PC-3 (cell line): ENCODE measurements at regions not wholly inside any gene's neighbourhood (a gene's known extent, or its start where the extent isn't known, plus 50 kb on each side); places are given as distances from the start of the nearest gene placed in this dataset.

Experiments used
- ATAC-seq: fragments of 200-7000 bp; cut with Tn5 transposase; 2 replicates; pipeline ENCODE4 v1.9.1; 2020; ENCODE audit warnings: mild to moderate bottlenecking, moderate library complexity
- BruUV-seq: library from RNA; stranded (reverse); fragments of 400-500 nt; replicated peaks from 2 replicates; lab custom pipeline; 2021; lab: Mats Ljungman, UMichigan
- CTCF ChIA-PET: fragments of 300-600 bp; sonication (Branson Sonifier 250); formaldehyde crosslinking; loops from one replicate; lab custom pipeline; 2022; ENCODE audit warnings: antibody characterized with exemption; lab: Charles Lee
- POLR2A ChIA-PET: fragments of 300-600 bp; sonication (Branson Sonifier 250); formaldehyde crosslinking; loops from one replicate; lab custom pipeline; 2022; ENCODE audit warnings: antibody characterized with exemption; ENCODE audit not compliant: unreplicated experiment; lab: Charles Lee
- DNase-seq: peaks from one replicate; pipeline ENCODE4 v3.0.0-alpha.2; 2015
- H2AFZ ChIP-seq: fragments of 300-600 bp; sonication (generic); 2 replicates; pipeline ENCODE4 v1.6.0; 2016; ENCODE audit warnings: antibody characterized with exemption, low read length
- H3F3A ChIP-seq: fragments of 300-600 bp; sonication (generic); one replicate; pipeline ENCODE4 v1.6.0; 2017; ENCODE audit warnings: antibody characterized with exemption, low read length, control low read depth, mild to moderate bottlenecking; ENCODE audit not compliant: unreplicated experiment
- H3K27ac ChIP-seq: fragments of 300-600 bp; sonication (generic); 2 replicates; pipeline ENCODE4 v1.5.1; 2016; ENCODE audit warnings: mild to moderate bottlenecking, low read length
- H3K27me3 ChIP-seq: fragments of 300-600 bp; sonication (generic); 2 replicates; pipeline ENCODE4 v1.6.1; 2016; ENCODE audit warnings: low read length, mixed read lengths
- H3K36me3 ChIP-seq: fragments of 300-600 bp; sonication (generic); 2 replicates; pipeline ENCODE4 v1.6.1; 2016; ENCODE audit warnings: low read depth, mixed run types, low read length, mixed read lengths
- H3K4me1 ChIP-seq: fragments of 300-600 bp; sonication (generic); 2 replicates; pipeline ENCODE4 v1.5.1; 2016; ENCODE audit warnings: low read length; ENCODE audit not compliant: insufficient read depth
- H3K4me2 ChIP-seq: fragments of 300-600 bp; sonication (generic); 2 replicates; pipeline ENCODE4 v1.6.0; 2016; ENCODE audit warnings: low read length
- H3K4me3 ChIP-seq: fragments of 300-600 bp; sonication (generic); 2 replicates; pipeline ENCODE4 v1.5.1; 2016; ENCODE audit warnings: mild to moderate bottlenecking, low read length, mixed read lengths
- H3K79me2 ChIP-seq: fragments of 300-600 bp; sonication (generic); 2 replicates; pipeline ENCODE4 v1.6.1; 2017; ENCODE audit warnings: low read length, mixed read lengths
- H3K9ac ChIP-seq: fragments of 300-600 bp; sonication (generic); 2 replicates; pipeline ENCODE4 v1.6.0; 2016; ENCODE audit warnings: mild to moderate bottlenecking, low read length
- H3K9me2 ChIP-seq: fragments of 300-600 bp; sonication (generic); replicated peaks from 2 replicates; pipeline ENCODE4 v1.6.1; 2016; ENCODE audit warnings: mixed run types, low read length, mixed read lengths
- H3K9me3 ChIP-seq: fragments of 300-600 bp; sonication (generic); 2 replicates; pipeline ENCODE4 v1.6.1; 2016; ENCODE audit warnings: low read length, mixed read lengths
- H4K20me1 ChIP-seq: fragments of 300-600 bp; sonication (generic); 2 replicates; pipeline ENCODE4 v1.6.1; 2016; ENCODE audit warnings: low read length, mixed read lengths
- CTCF ChIP-seq: fragments of 300-600 bp; sonication (generic); conservative IDR thresholded peaks from 2 replicates; pipeline ENCODE4 v1.5.1; 2017; ENCODE audit warnings: antibody characterized with exemption, low read depth, mild to moderate bottlenecking, low read length
- EZH2 ChIP-seq: fragments of 300-600 bp; sonication (generic); IDR thresholded peaks from one replicate; pipeline ENCODE4 v1.6.1; 2017; ENCODE audit warnings: antibody characterized with exemption, mild to moderate bottlenecking, low read length; ENCODE audit not compliant: unreplicated experiment
- EZH2phosphoT487 ChIP-seq: fragments of 300-600 bp; sonication (generic); IDR thresholded peaks from 2 replicates; pipeline ENCODE4 v1.6.1; 2018; ENCODE audit warnings: mild to moderate bottlenecking, antibody characterized with exemption, low read length, borderline replicate concordance
- intact Hi-C: fragments of 100-400 bp; cut with micrococcal nuclease; formaldehyde crosslinking; loops from 2 replicates; pipeline ENCODE4 v1.9.0; 2023

GRCh38 chr5:56498759-56499395 lies 265.7 kb upstream of the ANKRD55 start:
- Histone ChIP-seq H3K27me3 (no peaks in the 10 kb centered on the region), H3F3A (no peaks in the 10 kb centered on the region), H3K9me3 (no peaks in the 10 kb centered on the region), H3K79me2 (no peaks in the 10 kb centered on the region), H3K9ac (no peak overlapping the region), H3K27ac (no peak overlapping the region), H3K4me2 (no peak overlapping the region), H3K4me1 (no peaks in the 10 kb centered on the region), H4K20me1 (no peaks in the 10 kb centered on the region), H2AFZ (no peak overlapping the region), H3K36me3 (no peaks in the 10 kb centered on the region), H3K4me3 (no peak overlapping the region), H3K9me2 (no peaks in the 10 kb centered on the region)
- intact Hi-C loops, result no loop called here
- DNase-seq, result no peak
- ChIA-PET POLR2A (no interaction called here), CTCF (no interaction called here)
- BruUV-seq, result no TSS peak
- TF ChIP-seq EZH2, result no peak
- no peak for TF ChIP-seq CTCF
- TF ChIP-seq EZH2phosphoT487, result no peak
- ATAC-seq, result no peak

- TF ChIP-seq EZH2phosphoT487, result no peak
- no peak for TF ChIP-seq CTCF
- TF ChIP-seq EZH2, result no peak
- Histone ChIP-seq H4K20me1 (no peaks in the 10 kb centered on the region), H3F3A (no peaks in the 10 kb centered on the region), H3K79me2 (no peaks in the 10 kb centered on the region), H3K4me3 (no peak overlapping the region), H3K36me3 (no peaks in the 10 kb centered on the region), H3K4me2 (no peak overlapping the region), H2AFZ (no peak overlapping the region), H3K9me3 (no peaks in the 10 kb centered on the region), H3K9me2 (no peaks in the 10 kb centered on the region), H3K9ac (no peak overlapping the region), H3K27ac (no peak overlapping the region), H3K27me3 (no peaks in the 10 kb centered on the region), H3K4me1 (0 out of 2 replicates have a peak, but pooled peaks cover 3% of the 10 kb centered on the region)
- intact Hi-C loops, result no loop called here
- CTCF ChIA-PET, result no interaction called here
- no peak for DNase-seq
- POLR2A ChIA-PET, result no interaction called here
- ATAC-seq, result no peak
- no TSS peak for BruUV-seq
These were observed 263.5 kb upstream of the ANKRD55 start for GRCh38 chr5:56496581-56497063.

- TF ChIP-seq CTCF (no peak), EZH2phosphoT487 (no peak), EZH2 (no peak)
- intact Hi-C loops, result no loop called here
- Histone ChIP-seq H2AFZ (no peak overlapping the region), H3K9me2 (no peaks in the 10 kb centered on the region), H3K4me2 (no peak overlapping the region), H3K79me2 (no peaks in the 10 kb centered on the region), H4K20me1 (no peaks in the 10 kb centered on the region), H3K4me1 (peaks cover 14% of the 10 kb centered on the region), H3K36me3 (no peaks in the 10 kb centered on the region), H3F3A (no peaks in the 10 kb centered on the region), H3K9ac (no peak overlapping the region), H3K27ac (no peak overlapping the region), H3K9me3 (no peaks in the 10 kb centered on the region), H3K27me3 (no peaks in the 10 kb centered on the region), H3K4me3 (no peak overlapping the region)
- CTCF ChIA-PET, result no interaction called here
- BruUV-seq, result no TSS peak
- ATAC-seq, result no peak
- no peak for DNase-seq
- POLR2A ChIA-PET, result no interaction called here
These were observed 261.2 kb upstream of the ANKRD55 start for GRCh38 chr5:56494300-56494731.
